ENCODE measurements at regions not wholly inside any gene's neighbourhood (a gene's known extent, or its start where the extent isn't known, plus 50 kb on each side); places are given as distances from the start of the nearest gene placed in this dataset.

DNA sequence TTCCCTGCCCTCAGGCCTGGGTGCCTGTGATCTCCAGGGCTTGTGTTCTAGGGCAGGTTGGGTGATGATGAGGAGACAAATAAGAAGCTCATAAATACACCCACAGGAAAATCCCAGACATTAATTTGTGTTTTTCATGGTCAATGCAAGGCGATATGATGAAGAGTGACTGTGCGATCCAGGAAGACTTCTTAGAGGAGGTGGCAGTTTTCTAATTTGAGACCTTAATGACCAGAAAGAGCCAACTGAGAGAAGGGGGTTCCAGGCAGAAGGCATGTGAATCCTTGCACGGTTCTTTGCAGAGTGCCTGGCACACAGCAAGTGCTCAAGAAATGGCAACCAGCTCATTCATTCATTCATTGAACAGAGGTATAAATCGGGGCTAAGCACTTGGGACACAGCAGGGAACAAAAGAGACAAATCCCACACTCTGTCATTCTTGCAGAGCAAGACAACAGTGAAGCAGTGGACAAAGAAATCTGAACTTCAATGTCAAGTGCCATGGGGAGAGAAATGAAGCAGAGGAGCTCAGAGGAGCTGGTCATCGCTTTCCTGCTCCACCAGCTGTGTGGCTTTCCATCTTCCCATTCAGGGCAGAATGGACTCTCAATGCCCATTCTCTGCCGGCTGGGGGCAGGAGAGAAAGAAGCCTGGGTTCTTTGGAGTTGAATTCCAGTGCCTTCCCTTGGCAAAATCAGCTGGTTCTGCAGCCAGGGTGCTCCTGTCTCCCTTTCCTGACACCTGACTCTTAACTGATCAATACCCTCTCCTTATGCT lies 128.3 kb downstream of the AACS start:
- DNase-seq (ENCODE audit: low spot score) = no peak

GRCh38 chr12:125194163-125194773 lies 129.0 kb downstream of the AACS start:
- no peak for DNase-seq (ENCODE audit: low spot score)

DNA sequence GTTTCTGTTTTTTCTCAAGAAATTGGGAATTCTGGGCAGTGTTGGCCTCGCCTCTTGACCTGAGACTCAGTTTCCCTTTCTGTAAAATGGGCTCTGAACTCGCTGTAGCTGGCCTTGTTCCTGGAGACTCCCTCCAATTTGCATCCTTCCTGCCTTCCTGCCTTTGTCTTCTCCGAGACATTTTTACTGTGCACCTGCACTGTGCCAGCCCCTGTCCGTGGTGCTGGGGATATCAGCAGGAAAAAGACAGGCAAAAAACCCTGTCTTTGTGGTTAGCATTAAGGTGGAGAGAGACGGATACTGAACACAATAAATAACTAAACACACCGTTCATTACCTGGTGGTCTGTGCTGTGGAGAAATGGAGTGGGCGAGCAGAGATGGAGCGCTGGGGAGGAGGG lies 129.8 kb downstream of the AACS start:
- no peak for DNase-seq (ENCODE audit: low spot score)

- no peak for DNase-seq (ENCODE audit: low spot score)
Measured at GRCh38 chr12:125197326-125197725, 132.1 kb downstream of the AACS start.

DNA sequence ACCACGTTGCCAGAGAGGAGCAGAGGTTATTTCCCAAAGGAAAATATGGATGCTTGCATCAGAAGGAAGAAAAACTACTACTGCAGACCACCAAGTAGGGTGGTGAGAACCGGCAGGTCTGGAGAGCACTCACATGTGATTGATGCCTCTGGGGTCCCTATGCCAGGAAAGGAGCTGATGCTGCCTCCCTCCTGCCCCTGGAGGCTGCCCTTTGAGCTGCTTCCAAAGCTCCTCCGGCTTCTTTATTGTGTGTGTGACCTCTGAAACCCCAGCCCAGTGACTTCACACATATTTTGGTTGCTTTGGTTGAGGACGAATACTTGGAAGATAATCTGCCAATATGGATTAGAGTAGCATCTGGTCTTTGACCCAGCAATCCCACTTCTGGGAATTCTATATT lies 133.4 kb downstream of the AACS start:
- no peak for DNase-seq (ENCODE audit: low spot score)

DNA sequence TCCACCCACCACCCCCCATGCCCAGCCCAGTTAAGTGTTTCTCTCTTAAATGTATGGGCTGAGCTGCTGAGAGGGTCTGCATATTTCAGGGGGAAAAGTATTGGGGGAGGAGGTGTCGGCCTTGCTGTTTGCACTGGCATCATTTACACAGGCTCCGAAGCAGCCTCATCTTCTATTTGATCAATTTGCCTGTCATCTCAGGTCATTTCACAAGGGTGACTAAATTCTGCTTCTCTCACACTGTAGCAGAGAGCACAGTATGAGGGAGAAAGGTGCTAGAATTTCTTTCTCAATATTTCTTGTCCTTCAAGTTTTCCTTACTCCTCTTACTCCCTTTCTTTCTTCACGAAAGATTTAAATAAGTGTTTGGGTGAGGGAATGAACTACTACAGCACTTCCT lies 135.9 kb downstream of the AACS start:
- no peak for DNase-seq (ENCODE audit: low spot score)

GRCh38 chr12:125201940-125202339 lies 136.7 kb downstream of the AACS start:
- no peak for DNase-seq (ENCODE audit: low spot score)

GRCh38 chr12:125202421-125202820 lies 137.2 kb downstream of the AACS start:
- DNase-seq (ENCODE audit: low spot score) = no peak

DNA sequence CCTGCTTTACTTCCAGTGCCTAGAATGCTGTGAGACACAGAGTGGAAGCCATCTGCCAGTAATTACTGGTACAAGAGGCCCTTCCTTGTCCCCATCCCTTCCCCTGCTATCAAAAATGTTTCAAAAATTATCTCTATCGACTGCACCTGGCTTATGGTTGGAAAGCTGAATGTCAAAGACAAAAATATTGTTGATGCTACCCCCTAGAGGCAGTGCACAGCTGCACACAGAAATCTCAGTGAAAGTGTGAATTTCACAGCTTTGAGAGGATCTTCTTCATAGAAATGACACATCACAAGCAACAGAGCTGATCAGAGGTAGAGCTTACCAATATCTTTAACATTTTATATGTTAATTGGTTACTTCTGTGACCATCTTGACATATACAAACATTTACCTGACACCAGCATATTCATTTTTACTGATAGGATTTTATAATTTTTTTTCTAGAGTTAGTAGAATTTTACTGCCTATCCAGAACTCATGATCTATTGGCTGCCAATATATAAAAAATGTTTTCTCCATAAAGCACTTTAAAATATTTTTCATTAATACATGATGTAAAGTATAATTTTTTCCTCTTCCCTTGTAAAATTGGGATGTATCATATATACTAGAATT lies 138.0 kb downstream of the AACS start:
- no peak for DNase-seq (ENCODE audit: low spot score)

DNA sequence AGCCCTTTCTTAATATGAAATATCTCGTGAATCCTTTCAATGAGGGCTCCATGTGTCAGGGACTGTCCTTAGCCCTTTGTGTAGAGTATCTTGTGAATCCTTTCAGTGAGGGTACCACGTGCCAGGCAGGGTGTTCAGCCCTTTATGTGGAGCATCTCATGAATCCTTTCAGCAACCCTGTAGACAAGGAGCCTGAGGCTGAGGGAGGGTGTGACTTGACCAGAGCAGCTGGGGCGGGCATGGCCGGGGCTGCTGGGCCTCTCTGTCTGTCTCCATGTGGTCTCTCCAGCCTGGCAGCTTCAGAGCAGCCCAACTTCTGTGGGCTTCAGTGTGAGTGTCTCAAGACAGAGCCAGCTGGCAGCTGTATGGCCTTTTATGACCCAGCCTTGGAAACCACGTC lies 140.2 kb downstream of the AACS start:
- DNase-seq (ENCODE audit: low spot score) = no peak

DNA sequence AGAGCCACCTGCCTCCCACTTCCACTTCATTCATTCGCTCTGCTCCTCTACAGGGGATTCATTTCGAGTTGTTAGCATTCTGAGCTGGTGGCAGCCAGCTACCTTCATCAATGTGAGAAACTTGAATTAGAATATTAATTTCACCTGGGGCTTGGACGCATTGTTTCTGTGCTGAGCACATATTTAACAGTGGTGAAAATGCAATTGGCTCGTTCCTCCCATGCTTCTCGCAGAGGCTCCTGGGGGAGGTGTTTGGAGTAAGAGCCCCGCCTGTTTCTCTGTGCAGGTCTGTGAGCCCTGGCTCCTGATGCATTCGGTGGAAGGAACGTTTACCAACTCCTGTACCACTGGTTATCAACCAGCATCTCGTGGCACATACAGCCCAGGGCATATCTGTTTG lies 141.5 kb downstream of the AACS start:
- no peak for DNase-seq (ENCODE audit: low spot score)

DNA sequence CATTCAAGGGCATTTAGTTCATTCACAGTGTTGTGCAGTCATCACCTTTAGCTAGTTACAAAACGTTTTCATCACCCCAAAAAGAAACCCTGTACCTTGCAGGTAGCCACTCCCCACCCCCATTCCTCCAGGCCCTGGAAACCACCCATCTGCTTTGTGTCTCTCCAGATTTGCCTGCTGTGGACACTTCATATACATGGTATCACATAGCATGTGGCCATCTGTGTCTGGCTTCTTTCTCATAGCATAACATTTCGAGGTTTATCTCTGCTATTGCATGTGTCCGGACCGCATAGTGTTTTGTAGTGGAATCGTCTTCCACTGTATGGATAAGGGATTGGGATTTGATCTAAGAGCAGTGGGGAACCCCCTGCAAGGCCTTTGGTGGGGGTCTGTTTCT lies 143.1 kb downstream of the AACS start:
- DNase-seq (ENCODE audit: low spot score) = no peak

DNA sequence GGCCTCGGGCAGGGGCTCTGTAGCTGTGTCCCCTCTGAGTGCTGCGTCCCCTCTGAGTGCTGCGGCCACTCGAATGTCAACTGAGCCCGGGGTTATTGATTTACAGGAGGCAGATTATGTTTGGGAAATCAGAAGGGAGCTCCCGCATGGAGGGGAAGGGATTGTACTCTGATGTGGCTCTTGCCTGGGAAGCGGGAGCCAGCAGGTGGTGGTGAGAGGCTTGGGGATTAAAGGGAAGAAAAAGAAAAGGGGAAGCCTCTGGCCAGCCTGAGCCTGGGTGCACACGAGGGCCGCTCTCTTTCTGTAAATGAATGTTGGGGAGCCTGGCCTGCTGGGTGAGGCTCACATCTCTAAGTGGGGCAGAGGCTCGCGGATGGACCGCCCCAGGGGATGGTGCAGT lies 143.7 kb downstream of the AACS start:
- DNase-seq (ENCODE audit: low spot score) = no peak

DNA sequence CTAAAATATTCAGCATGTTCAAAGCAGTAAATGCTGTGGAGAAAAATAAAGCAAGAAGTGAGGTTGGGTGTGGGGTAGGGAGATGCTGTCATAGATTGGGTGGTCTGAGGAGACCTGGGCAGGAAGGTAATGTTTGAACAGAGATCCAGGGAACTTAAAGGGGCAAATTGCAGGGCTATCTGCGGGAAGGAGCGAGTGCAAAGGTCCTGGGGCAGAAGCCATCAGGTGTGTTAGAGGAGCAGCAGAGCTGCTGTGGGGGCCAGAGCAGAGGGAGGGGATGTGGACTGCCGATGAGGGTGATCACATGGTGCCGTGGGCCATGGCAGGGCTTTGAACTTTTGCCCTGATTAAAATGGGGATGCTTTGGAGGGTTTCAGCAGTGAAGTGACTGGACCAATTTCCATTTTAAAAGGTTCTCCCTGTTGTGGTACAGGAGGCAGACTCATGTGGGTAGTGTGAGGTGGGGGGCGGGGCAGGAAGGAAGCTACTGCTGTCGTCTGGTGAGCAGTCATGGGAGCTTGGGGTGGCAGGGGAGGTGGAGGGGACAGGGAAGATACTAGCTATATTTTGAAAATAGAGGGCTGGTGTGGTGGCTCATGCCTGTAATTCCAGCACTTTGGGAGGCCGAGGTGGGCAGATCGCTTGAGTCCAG lies 145.0 kb downstream of the AACS start:
- no peak for DNase-seq (ENCODE audit: low spot score)

GRCh38 chr12:125211464-125211863 lies 146.2 kb downstream of the AACS start:
- no peak for DNase-seq (ENCODE audit: low spot score)

DNA sequence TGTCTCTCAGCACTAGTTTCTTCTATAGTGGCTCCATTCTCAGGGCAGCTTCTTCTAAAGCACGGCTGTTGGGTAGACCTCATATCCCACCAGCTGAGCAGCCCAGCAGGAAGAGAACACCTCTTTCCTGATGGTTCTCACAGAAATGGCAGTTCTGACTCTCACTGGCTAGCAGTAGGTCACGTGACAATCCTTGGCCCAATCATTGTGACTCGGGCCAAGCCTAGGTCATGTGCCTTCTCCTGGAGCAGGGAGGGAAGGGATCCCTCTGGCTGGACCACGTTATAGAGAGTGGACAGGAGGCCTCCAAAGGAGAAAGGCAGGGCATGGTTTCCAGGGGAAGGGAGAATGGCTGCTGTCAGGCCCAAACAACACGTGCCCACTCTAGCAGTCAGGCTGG lies 149.1 kb downstream of the AACS start:
- no peak for DNase-seq (ENCODE audit: low spot score)

GRCh38 chr12:125216756-125217155 lies 151.5 kb downstream of the AACS start:
- no peak for DNase-seq (ENCODE audit: low spot score)

DNA sequence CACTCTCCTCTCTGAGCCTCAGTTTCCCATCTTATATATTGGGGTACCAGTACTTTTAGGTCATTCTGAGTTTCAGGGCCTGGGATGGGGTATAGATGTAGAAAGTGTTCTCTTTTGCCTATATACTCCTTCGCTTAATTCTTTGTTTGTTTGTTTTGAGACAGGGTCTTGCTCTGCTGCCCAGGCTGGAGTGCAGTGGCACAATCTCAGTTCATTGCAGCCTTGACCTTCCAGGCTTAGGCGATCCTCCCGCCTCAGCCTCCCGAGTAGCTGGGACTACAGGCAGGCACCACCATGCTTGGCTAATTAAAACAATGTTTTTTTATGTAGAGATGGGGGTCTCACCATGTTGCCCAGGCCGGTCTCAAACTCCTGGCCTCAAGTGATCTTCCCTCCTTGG lies 152.1 kb downstream of the AACS start:
- DNase-seq (ENCODE audit: low spot score) = no peak

DNA sequence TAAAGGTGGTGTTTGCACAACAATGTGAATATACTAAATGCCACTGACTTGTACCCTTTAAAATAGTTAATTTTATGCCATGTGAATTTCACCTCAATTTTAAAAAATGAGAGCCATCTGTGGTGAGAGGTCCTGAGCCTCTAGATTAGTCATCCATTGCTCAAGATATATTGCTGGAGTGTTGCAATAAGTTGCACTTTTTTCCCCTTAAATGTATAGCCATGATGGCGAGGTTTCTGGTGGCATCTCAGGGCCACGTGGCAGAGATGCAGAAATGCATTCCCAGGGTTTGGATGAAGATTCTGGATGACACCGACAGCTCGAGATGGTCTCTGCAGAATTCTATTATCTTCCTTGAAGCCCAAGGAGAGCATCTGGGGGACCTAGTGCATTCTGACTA lies 153.7 kb downstream of the AACS start:
- DNase-seq (ENCODE audit: low spot score) = no peak

GRCh38 chr12:125220404-125221273 lies 155.4 kb downstream of the AACS start:
- no peak for DNase-seq (ENCODE audit: low spot score)

DNA sequence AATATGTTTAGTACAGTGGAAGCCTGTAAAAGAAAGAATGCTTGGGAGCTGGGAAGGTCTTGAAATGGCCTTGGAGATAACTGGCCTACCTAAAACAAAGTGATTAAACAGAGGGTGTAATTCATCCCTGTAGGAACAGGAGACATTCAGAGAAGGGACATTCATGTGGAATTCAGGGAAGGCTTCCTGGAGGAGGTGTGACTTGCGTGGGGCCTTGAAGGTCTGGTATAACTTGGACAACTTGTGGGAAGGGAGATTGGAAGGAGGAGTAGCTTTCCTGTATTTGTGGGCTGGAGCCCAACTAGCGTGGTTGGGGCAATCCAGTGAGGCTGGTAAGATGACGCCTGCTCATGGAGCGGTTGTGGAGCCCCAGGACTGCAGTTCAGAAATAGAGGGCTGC lies 156.4 kb downstream of the AACS start:
- no peak for DNase-seq (ENCODE audit: low spot score)

DNA sequence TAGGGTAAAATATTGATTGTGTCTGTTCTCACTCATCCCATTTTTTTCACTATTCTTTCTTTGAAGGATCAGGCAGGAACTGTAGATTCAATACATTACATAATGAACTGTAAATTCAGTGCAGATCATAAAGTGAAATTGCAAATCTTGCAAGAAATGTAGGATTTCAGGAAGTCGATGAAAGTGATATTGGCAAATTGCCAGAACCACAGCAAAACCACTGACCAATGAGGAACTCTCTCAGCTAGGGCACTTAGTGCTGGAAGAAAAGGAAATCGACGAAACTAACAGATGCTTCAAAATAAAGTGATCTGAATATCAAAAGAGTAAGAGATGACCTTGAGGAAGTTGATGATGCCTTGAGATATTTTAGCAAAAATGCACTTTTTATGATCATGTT lies 157.6 kb downstream of the AACS start:
- DNase-seq (ENCODE audit: low spot score) = no peak
